Natural killer cell (primary cell): ENCODE measurements at regions not wholly inside any gene's neighbourhood (a gene's known extent, or its start where the extent isn't known, plus 50 kb on each side); places are given as distances from the start of the nearest gene placed in this dataset.

Experiments used
- ATAC-seq, 3 donors: fragments of 150-1000 bp in 2 of 3; fragments of 200-7000 bp in 1 of 3; cut with Tn5 transposase; 1 replicate in 1 of 3; 2 replicates in 2 of 3; pipeline ENCODE4 v1.10.0; 2021; ENCODE audit warnings: mild to moderate bottlenecking in 2 of 3, moderate library complexity in 2 of 3
- DNase-seq, 2 donors: peaks; one replicate each; pipeline versions ENCODE4 v3.0.0 to v3.0.0-alpha.2; 2013 to 2021; ENCODE audit warnings: mixed read lengths in 1 of 2
- H3K27ac ChIP-seq: one replicate; pipeline ENCODE4 v1.5.1; 2013; ENCODE audit warnings: mild to moderate bottlenecking, low read length
- H3K27me3 ChIP-seq: one replicate; pipeline ENCODE4 v1.6.1; 2013; ENCODE audit warnings: low read length; ENCODE audit not compliant: control insufficient read depth, insufficient read depth
- H3K36me3 ChIP-seq: one replicate; pipeline ENCODE4 v1.6.1; 2013; ENCODE audit warnings: low read length; ENCODE audit not compliant: control insufficient read depth, insufficient read depth
- H3K4me1 ChIP-seq: one replicate; pipeline ENCODE4 v1.6.1; 2013; ENCODE audit warnings: low read length; ENCODE audit not compliant: control insufficient read depth, insufficient read depth
- H3K4me3 ChIP-seq: one replicate; pipeline ENCODE4 v1.5.1; 2013; ENCODE audit warnings: low read length
- H3K9me3 ChIP-seq: one replicate; pipeline ENCODE4 v1.6.1; 2013; ENCODE audit warnings: low read length; ENCODE audit not compliant: control insufficient read depth, insufficient read depth
- H3K27ac Mint-ChIP-seq, 2 donors: one replicate each; pipeline ENCODE4 v1.8.0; 2022; ENCODE audit warnings: mild to moderate bottlenecking in 2 of 2, mixed read lengths in 2 of 2, moderate library complexity in 1 of 2
- H3K27me3 Mint-ChIP-seq, 2 donors: one replicate each; pipeline ENCODE4 v1.8.0; 2022; ENCODE audit warnings: low read depth in 2 of 2, mixed read lengths in 2 of 2
- H3K36me3 Mint-ChIP-seq: one replicate; pipeline ENCODE4 v1.8.0; 2022; ENCODE audit warnings: mixed read lengths
- H3K4me1 Mint-ChIP-seq, 2 donors: one replicate each; pipeline ENCODE4 v1.8.0; 2022; ENCODE audit warnings: mixed read lengths in 2 of 2
- H3K4me3 Mint-ChIP-seq: one replicate; pipeline ENCODE4 v1.8.0; 2022; ENCODE audit warnings: mild to moderate bottlenecking, moderate library complexity, mixed read lengths
- H3K9me3 Mint-ChIP-seq, 2 donors: one replicate each; pipeline ENCODE4 v1.8.0; 2022; ENCODE audit warnings: mixed read lengths in 2 of 2
- CTCF ChIP-seq: fragments of 200-600 bp; IDR thresholded peaks from one replicate; pipeline ENCODE4 v1.8.0; 2022; ENCODE audit warnings: antibody characterized with exemption
- WGBS: methylation state at CpG from one replicate; pipeline ENCODE4 v1.1.7; 2013; ENCODE audit warnings: missing lambda C conversion rate; ENCODE audit not compliant: insufficient coverage; 5-methylcytosine and 5-hydroxymethylcytosine counted together
- intact Hi-C: fragments of 100-400 bp; cut with micrococcal nuclease; formaldehyde crosslinking; loops from one replicate; pipeline ENCODE4 v1.14.2; 2022

GRCh38 chr4:188492886-188493285 is 353.6 kb downstream of the TRIML1 start:
- no peak overlapping the region for H3K4me3 Mint-ChIP-seq
- Histone ChIP-seq H3K9me3 (peaks cover 5% of the 10 kb centered on the region), H3K27ac (no peak overlapping the region), H3K4me3 (no peak overlapping the region), H3K36me3 (no peaks in the 10 kb centered on the region), H3K4me1 (no peaks in the 10 kb centered on the region), H3K27me3 (no peaks in the 10 kb centered on the region)
- intact Hi-C loops: no loop called here
- peaks cover 12 to 17% of the 10 kb centered on the region in 2 donors for H3K9me3 Mint-ChIP-seq
- no peaks in the 10 kb centered on the region for H3K4me1 Mint-ChIP-seq
- no peaks in the 10 kb centered on the region for H3K27me3 Mint-ChIP-seq
- H3K36me3 Mint-ChIP-seq: no peaks in the 10 kb centered on the region
- no peak overlapping the region for H3K27ac Mint-ChIP-seq
- DNase-seq: no peak
- no peak for TF ChIP-seq CTCF
- 76% methylated on average over 6 of the region's 6 CpGs for WGBS
- no peak for ATAC-seq

GRCh38 chr4:188495169-188495568 is 355.9 kb downstream of the TRIML1 start:
- intact Hi-C loops: no loop called here
- no peaks in the 10 kb centered on the region for H3K36me3 ChIP-seq
- whole genome bisulfite sequencing: 92% methylated on average over 2 of the region's 2 CpGs
- ATAC-seq (no peak), DNase-seq (no peak)
- peaks cover 19 to 27% of the 10 kb centered on the region in 2 donors for H3K9me3 Mint-ChIP-seq
- peaks cover 9% of the 10 kb centered on the region for H3K9me3 ChIP-seq
- H3K27ac ChIP-seq: no peak overlapping the region
- no peak overlapping the region for H3K27ac Mint-ChIP-seq
- no peak for TF ChIP-seq CTCF
- no peak overlapping the region for H3K4me3 Mint-ChIP-seq
- H3K4me1 Mint-ChIP-seq: no peaks in the 10 kb centered on the region
- H3K4me1 ChIP-seq: no peaks in the 10 kb centered on the region
- no peaks in the 10 kb centered on the region for H3K27me3 ChIP-seq
- H3K4me3 ChIP-seq: no peak overlapping the region
- no peaks in the 10 kb centered on the region for H3K36me3 Mint-ChIP-seq
- H3K27me3 Mint-ChIP-seq: no peaks in the 10 kb centered on the region

GRCh38 chr4:188511431-188511830 is 372.2 kb downstream of the TRIML1 start:
- H3K4me1 Mint-ChIP-seq: no peaks in the 10 kb centered on the region
- peaks cover 39 to 45% of the 10 kb centered on the region in 2 donors for H3K9me3 Mint-ChIP-seq
- intact Hi-C loops: no loop called here
- H3K27me3 ChIP-seq: no peaks in the 10 kb centered on the region
- H3K36me3 Mint-ChIP-seq: peaks cover 10% of the 10 kb centered on the region
- ATAC-seq (no peak), DNase-seq (no peak)
- H3K9me3 ChIP-seq: peaks cover 3% of the 10 kb centered on the region
- no peak overlapping the region for H3K4me3 Mint-ChIP-seq
- no peak overlapping the region for H3K4me3 ChIP-seq
- H3K27me3 Mint-ChIP-seq: no peaks in the 10 kb centered on the region
- H3K4me1 ChIP-seq: no peaks in the 10 kb centered on the region
- H3K27ac Mint-ChIP-seq: no peak overlapping the region
- H3K36me3 ChIP-seq: no peaks in the 10 kb centered on the region
- no peak overlapping the region for H3K27ac ChIP-seq
- no peak for TF ChIP-seq CTCF

GRCh38 chr4:188532751-188533150 is 393.5 kb downstream of the TRIML1 start:
- H3K36me3 Mint-ChIP-seq: peaks cover 7% of the 10 kb centered on the region
- H3K27me3 Mint-ChIP-seq: no peaks in the 10 kb centered on the region
- H3K4me3 Mint-ChIP-seq: no peak overlapping the region
- Histone ChIP-seq H3K9me3 (peaks cover 9% of the 10 kb centered on the region), H3K27ac (no peak overlapping the region), H3K36me3 (no peaks in the 10 kb centered on the region), H3K27me3 (no peaks in the 10 kb centered on the region), H3K4me3 (no peak overlapping the region), H3K4me1 (no peaks in the 10 kb centered on the region)
- no peaks in the 10 kb centered on the region for H3K4me1 Mint-ChIP-seq
- no peak for ATAC-seq
- WGBS: 79% methylated on average over 10 of the region's 10 CpGs
- no peak for DNase-seq
- peaks cover 5 to 17% of the 10 kb centered on the region in 2 donors for H3K9me3 Mint-ChIP-seq
- intact Hi-C loops: no loop called here
- TF ChIP-seq CTCF: no peak
- H3K27ac Mint-ChIP-seq: no peak overlapping the region
